ENCODE measurements at regions not wholly inside any gene's neighbourhood (a gene's known extent, or its start where the extent isn't known, plus 50 kb on each side); places are given as distances from the start of the nearest gene placed in this dataset.

- TF ChIP-seq CTCF (IDR thresholded peaks at IDR 0.05) (no peak), TEAD1 (CRISPR knock-in tag; IDR thresholded peaks at IDR 0.05) (no peak), HMGA2 (CRISPR knock-in tag; IDR thresholded peaks at IDR 0.05) (no peak), JUN (CRISPR knock-in tag; IDR thresholded peaks at IDR 0.05) (no peak), FOXP4 (CRISPR knock-in tag; IDR thresholded peaks at IDR 0.05) (no peak), CREM (CRISPR knock-in tag; IDR thresholded peaks at IDR 0.05) (no peak)
These were observed 471.6 kb downstream of the CD83 start for GRCh38 chr6:14589175-14589574.
